ENCODE measurements at regions not wholly inside any gene's neighbourhood (a gene's known extent, or its start where the extent isn't known, plus 50 kb on each side); places are given as distances from the start of the nearest gene placed in this dataset.

DNA sequence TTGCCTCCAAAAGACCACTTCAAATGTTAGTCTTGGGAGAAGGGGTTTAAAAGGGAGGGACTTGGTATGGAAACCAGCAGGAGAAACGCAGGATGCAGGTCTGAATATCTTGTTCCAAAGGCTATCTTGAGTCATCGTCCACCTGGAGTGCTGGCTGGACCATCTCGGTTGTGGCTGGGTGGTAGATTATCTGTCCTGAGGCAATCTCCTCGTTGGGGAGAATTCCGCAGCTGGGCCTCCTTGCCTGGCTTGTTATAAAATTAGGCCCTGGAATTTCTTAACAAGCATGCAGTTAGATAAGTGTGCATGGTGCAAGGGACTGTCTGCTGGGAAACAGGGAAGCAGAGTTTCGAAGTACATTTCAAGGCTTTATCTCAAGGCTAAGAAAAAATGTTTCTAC lies 2045.7 kb upstream of the TENM3 start:
- H3K4me1 Mint-ChIP-seq: no peaks in the 10 kb centered on the region
- DNase-seq: no peak
- H3K27ac Mint-ChIP-seq: no peak overlapping the region
- H3K9me3 Mint-ChIP-seq: peaks cover 0 to 35% (median 4%) of the 10 kb centered on the region in 6 donors
- no peak overlapping the region for H3K4me3 Mint-ChIP-seq
- H3K36me3 Mint-ChIP-seq: no peaks in the 10 kb centered on the region
- H3K27me3 Mint-ChIP-seq (ENCODE audit: low read depth in 3 of 3): no peaks in the 10 kb centered on the region

DNA sequence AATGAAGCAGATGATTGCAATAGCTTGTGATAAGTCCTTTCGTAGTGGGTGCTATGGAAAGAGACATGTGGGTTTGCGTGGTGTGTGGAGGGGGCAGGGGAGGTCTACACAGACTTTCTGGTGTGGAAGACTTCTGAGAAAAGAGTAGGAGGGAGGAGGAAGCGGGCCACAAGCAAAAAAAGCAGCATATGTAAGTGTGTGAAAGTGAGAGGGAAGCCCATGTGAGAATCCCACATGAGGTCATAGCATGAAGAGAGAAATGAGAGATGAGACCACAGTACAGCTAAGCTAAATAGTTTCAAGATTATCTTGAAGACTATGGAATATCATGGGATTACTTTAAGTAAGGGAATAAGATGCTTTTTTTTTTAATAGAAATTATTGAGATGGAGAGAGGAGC lies 2039.9 kb upstream of the TENM3 start:
- peaks cover 0 to 6% (median 0%) of the 10 kb centered on the region in 3 donors for H3K36me3 Mint-ChIP-seq
- H3K27me3 Mint-ChIP-seq (ENCODE audit: low read depth in 3 of 3): peaks cover 0 to 3% (median 0%) of the 10 kb centered on the region in 3 donors
- H3K27ac Mint-ChIP-seq: no peak overlapping the region
- H3K4me3 Mint-ChIP-seq: peak overlapping the region in 3 of 5 donors; percentile 35 to 49 (median 41)
- H3K4me1 Mint-ChIP-seq: peaks cover 6 to 10% of the 10 kb centered on the region in 2 donors
- H3K9me3 Mint-ChIP-seq: peaks cover 0 to 18% (median 2%) of the 10 kb centered on the region in 6 donors
- DNase-seq: no peak

DNA sequence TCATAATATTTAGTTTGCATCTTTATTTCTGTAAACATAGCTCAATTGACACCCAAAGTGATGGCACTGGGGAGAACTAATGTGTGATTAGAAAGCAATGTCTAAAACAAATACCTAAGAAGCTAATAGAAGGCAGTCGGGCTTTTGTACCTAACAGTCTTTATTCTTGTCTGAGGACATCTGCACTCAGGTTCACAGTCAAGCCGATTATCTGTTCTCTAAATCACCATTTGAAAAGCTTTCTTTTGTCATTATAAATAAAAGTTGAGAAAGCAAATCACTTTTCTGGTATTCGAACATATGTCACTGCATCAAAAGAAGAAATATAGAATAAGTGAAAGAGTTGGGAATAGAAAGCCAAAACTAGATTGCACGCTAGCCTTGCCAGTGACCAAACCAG lies 2037.9 kb upstream of the TENM3 start:
- Mint-ChIP-seq H3K9me3 (peaks cover 0 to 18% (median 2%) of the 10 kb centered on the region in 6 donors), H3K27ac (no peak overlapping the region), H3K36me3 (peaks cover 0 to 6% (median 0%) of the 10 kb centered on the region in 3 donors), H3K4me1 (peaks cover 6 to 10% of the 10 kb centered on the region in 2 donors), H3K27me3 (ENCODE audit: low read depth in 3 of 3) (peaks cover 0 to 3% (median 0%) of the 10 kb centered on the region in 3 donors), H3K4me3 (no peak overlapping the region)
- no peak for DNase-seq

DNA sequence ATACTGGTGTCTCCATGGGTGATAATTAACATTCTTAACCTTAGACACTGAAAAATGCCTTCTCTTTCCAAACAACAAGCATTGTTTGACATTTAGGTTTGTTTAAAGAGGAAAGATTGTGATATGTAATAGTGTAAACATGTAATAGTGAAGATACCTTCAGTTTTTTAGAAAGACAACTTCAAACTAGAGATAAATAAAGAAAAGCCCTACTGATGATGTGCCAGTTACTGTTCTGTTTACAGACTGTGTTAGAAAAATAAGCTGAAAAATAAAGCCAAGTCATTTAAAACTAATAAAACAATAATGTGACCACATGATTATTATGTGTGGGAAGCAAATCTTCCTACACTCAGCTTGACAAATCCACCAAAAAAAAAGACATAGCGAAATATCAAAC lies 2035.3 kb upstream of the TENM3 start:
- peaks cover 0 to 6% (median 0%) of the 10 kb centered on the region in 3 donors for H3K36me3 Mint-ChIP-seq
- H3K27ac Mint-ChIP-seq: no peak overlapping the region
- no peak for DNase-seq
- H3K27me3 Mint-ChIP-seq (ENCODE audit: low read depth in 3 of 3): peaks cover 0 to 4% (median 0%) of the 10 kb centered on the region in 3 donors
- peaks cover 0 to 30% (median 3%) of the 10 kb centered on the region in 6 donors for H3K9me3 Mint-ChIP-seq
- H3K4me3 Mint-ChIP-seq: no peak overlapping the region
- H3K4me1 Mint-ChIP-seq: peaks cover 6 to 12% of the 10 kb centered on the region in 2 donors

DNA sequence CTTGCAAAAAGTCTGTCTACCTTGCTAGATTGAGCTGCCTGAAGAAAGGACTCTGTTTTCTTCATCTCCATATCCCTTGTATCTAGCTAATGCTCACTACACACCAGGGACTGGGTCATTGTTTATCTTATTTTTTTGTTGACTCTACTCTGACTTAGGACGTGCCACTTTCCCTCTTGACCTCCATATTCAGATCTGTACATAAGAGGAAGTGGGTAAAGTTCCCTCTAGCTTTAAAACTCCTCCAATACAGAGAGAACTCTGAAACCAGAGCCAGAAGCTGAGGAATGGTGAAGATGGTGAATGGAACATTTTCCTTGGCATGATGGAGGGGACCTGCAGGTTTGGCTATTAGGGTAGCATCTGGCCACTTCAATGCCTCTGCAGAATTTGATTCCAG lies 2026.1 kb upstream of the TENM3 start:
- peaks cover 0 to 2% (median 0%) of the 10 kb centered on the region in 3 donors for H3K27me3 Mint-ChIP-seq (ENCODE audit: low read depth in 3 of 3)
- DNase-seq: no peak
- no peak overlapping the region for H3K4me3 Mint-ChIP-seq
- peaks cover 5 to 53% (median 11%) of the 10 kb centered on the region in 6 donors for H3K9me3 Mint-ChIP-seq
- no peak overlapping the region for H3K27ac Mint-ChIP-seq
- peaks cover 0 to under 1% of the 10 kb centered on the region in 2 donors for H3K4me1 Mint-ChIP-seq
- peaks cover 0 to 4% (median 0%) of the 10 kb centered on the region in 3 donors for H3K36me3 Mint-ChIP-seq

DNA sequence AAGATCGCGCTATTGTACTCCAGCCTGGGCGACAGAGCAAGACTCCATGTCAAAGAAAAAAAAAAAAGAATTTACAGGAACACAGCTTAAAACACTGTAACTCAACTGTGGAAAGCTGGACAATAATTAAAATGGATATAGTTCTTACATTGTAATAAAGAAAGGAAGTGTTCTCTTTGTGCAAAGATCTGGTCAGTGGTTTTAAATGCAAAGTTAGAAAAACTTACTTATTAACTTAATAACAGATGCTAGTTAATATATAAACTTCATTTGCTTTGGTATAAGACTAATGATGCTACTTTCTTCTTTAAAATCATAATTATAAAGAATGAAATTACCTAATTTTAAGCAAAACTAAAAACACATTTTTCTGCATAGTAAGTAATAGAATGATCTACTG lies 2024.1 kb upstream of the TENM3 start:
- Mint-ChIP-seq H3K36me3 (peaks cover 0 to 7% (median 4%) of the 10 kb centered on the region in 3 donors), H3K4me3 (no peak overlapping the region), H3K27me3 (ENCODE audit: low read depth in 3 of 3) (no peaks in the 10 kb centered on the region), H3K9me3 (peaks cover 5 to 54% (median 15%) of the 10 kb centered on the region in 6 donors), H3K27ac (no peak overlapping the region), H3K4me1 (no peaks in the 10 kb centered on the region)
- DNase-seq: no peak

DNA sequence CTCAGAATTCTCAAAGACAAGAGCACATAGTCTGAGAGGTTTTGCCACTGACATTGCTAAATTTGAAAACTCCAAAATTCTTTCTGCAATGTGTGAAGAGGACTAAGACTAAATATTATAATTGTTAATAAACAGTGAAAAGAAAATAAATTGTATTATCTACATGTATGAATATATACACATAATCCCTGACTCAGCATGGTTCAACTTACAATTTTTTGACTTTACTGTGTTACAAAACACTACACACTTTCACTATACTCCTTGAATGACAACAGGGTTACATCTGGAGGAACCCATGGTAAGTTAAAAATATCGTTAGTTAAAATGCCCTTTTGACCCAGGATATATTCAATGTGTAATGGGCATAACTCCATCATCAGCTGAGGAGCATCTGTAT lies 2017.2 kb upstream of the TENM3 start:
- H3K4me1 Mint-ChIP-seq: no peaks in the 10 kb centered on the region
- H3K9me3 Mint-ChIP-seq: peaks cover 0 to 49% (median 12%) of the 10 kb centered on the region in 6 donors
- H3K27ac Mint-ChIP-seq: no peak overlapping the region
- H3K4me3 Mint-ChIP-seq: no peak overlapping the region
- peaks cover 0 to 7% (median 0%) of the 10 kb centered on the region in 3 donors for H3K36me3 Mint-ChIP-seq
- no peak for DNase-seq
- no peaks in the 10 kb centered on the region for H3K27me3 Mint-ChIP-seq (ENCODE audit: low read depth in 3 of 3)

DNA sequence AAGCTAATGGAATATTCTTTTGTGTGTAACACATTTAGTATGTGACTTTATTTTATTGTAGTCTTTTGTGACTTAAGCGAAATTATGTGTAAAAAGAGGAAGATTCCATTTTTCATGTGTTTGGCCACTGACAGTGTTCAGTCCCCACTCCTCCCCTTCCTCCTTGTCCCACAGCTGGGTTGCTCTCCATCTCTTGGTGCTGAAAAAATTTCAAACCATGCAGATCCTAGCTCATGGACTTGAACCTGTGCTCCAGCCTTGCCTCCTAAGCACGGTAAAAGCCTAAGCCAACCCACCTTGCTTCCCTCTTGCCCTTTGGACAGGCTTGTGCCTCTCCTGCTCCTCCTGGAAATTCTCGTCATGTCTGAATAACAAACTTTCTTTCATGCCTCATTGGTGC lies 2008.5 kb upstream of the TENM3 start:
- no peak for DNase-seq
- Mint-ChIP-seq H3K4me1 (peaks cover 0 to 4% of the 10 kb centered on the region in 2 donors), H3K27ac (no peak overlapping the region), H3K4me3 (no peak overlapping the region), H3K36me3 (no peaks in the 10 kb centered on the region), H3K27me3 (ENCODE audit: low read depth in 3 of 3) (peaks cover 0 to 5% (median 0%) of the 10 kb centered on the region in 3 donors), H3K9me3 (peaks cover 0 to 32% (median 11%) of the 10 kb centered on the region in 6 donors)

DNA sequence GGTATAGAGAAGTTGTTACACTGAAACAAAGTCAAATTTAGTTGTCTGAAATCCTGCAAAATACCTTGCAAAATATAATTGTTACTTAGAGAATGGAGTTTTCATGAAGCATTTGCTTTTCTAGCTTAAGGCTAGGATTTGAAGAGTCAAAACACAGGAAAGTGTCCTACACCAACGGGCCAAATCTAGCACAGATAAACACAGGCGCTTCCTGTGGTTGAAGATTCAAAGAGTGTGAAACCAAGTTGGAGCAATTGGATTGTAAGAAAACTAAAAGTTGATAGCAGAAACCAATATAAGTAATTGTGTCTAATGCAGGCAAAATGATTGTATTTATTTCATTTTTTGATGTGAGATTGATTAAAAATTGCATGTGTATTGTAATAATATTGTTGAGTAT lies 2002.5 kb upstream of the TENM3 start:
- Mint-ChIP-seq H3K27me3 (ENCODE audit: low read depth in 3 of 3) (peaks cover 0 to 3% (median 2%) of the 10 kb centered on the region in 3 donors), H3K4me1 (peaks cover 18 to 33% of the 10 kb centered on the region in 2 donors), H3K27ac (peak overlapping the region in 2 of 6 donors; percentile 25 to 44), H3K9me3 (peaks cover 0 to 37% (median 6%) of the 10 kb centered on the region in 6 donors), H3K36me3 (peaks cover 0 to 6% (median 1%) of the 10 kb centered on the region in 3 donors), H3K4me3 (peak overlapping the region in 4 of 5 donors; percentile 43 to 78 (median 57))
- DNase-seq: peak in 2 of 3 donors; percentile 3 to 10

DNA sequence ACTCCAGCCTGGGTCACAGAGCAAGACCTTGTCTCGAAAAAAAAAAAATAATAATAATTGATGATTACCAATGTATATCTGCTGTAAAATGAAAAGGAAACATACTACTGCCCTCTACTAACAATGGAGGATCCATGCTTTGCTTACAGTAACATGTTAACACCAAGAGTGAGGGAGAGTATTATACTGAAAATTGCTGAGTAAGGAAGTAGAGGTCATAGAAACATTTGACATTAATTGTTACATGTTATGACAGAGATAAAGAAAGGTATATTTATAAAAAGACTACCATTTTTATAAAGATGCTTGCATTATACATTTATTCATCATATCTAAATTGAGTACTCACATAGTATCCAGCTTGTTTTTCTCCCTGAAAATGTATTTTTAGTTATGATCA lies 1989.8 kb upstream of the TENM3 start:
- Mint-ChIP-seq H3K36me3 (no peaks in the 10 kb centered on the region), H3K9me3 (peaks cover 0 to 21% (median 4%) of the 10 kb centered on the region in 6 donors), H3K27me3 (ENCODE audit: low read depth in 3 of 3) (no peaks in the 10 kb centered on the region), H3K4me1 (no peaks in the 10 kb centered on the region), H3K4me3 (no peak overlapping the region), H3K27ac (no peak overlapping the region)
- no peak for DNase-seq

DNA sequence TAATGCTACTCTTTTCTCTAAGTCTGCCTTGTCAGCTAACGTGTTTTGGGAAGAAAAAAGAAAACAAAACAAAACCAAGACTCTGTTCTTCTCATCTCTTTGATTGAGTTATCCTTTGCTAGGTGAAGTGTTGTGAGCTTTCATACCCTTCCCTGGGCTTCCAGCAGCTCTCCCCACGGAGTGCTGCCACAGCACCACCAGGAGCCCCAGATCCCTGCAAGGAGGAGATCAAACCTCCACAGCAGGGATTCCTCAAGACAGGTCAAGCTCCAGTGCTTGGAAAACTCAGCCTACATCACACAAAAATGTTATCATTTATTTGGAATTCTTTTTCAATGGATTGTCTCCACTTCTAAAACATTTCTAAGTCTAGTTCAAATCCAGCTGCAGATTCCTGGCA lies 1981.9 kb upstream of the TENM3 start:
- H3K4me3 Mint-ChIP-seq: no peak overlapping the region
- no peak overlapping the region for H3K27ac Mint-ChIP-seq
- H3K27me3 Mint-ChIP-seq (ENCODE audit: low read depth in 3 of 3): peaks cover 0 to 3% (median 0%) of the 10 kb centered on the region in 3 donors
- H3K9me3 Mint-ChIP-seq: peaks cover 0 to 39% (median 11%) of the 10 kb centered on the region in 6 donors
- no peaks in the 10 kb centered on the region for H3K36me3 Mint-ChIP-seq
- H3K4me1 Mint-ChIP-seq: no peaks in the 10 kb centered on the region
- DNase-seq: no peak

DNA sequence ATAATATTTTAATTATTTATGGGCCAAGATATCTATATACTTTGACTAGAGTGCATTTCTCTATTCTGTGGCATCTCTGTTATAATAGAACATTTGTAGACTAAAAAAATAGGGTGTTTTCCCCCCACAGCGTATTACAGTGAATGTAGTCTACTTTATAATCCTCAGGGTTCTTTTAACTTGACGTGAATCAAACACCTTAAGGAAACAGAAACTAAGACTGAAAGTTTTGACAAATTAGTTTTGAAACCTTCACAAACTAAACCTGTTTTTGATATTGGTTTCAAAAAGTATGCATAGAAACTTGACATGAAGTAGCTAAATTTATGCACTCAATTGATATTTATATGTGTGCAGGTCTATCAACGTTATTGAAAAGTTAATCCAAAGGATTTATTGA lies 1963.1 kb upstream of the TENM3 start:
- H3K4me1 Mint-ChIP-seq: no peaks in the 10 kb centered on the region
- H3K4me3 Mint-ChIP-seq: no peak overlapping the region
- H3K27me3 Mint-ChIP-seq (ENCODE audit: low read depth in 3 of 3): peaks cover 0 to 6% (median 0%) of the 10 kb centered on the region in 3 donors
- peaks cover 0 to 37% (median 10%) of the 10 kb centered on the region in 6 donors for H3K9me3 Mint-ChIP-seq
- no peak for DNase-seq
- H3K27ac Mint-ChIP-seq: no peak overlapping the region
- no peaks in the 10 kb centered on the region for H3K36me3 Mint-ChIP-seq

DNA sequence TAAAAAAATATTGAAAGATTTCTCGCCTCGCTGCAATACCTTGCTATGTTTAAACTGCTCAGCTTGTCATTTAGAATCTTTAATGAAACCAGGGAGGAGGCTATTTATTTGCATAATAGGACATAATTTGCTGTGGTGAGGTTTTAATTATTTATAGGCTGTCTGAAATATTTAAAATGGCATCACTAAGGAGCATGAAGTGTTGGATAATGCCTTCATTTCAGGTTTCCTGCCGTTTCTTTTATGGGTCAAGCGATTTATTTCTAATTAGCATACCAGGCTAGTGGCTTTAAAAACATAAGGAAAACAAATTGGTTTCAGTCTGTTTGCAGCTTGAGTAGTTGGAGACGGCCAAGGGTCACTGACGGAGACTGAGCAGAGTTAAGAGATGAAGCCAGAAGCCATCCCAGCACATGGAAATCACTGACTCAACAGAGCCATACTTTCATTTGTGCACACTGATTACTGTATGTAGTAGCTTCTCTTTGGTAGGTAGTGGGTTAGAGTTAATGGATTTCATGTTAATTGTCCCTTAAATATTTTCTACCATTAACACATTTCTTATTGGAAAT lies 1962.4 kb upstream of the TENM3 start:
- Mint-ChIP-seq H3K9me3 (peaks cover 0 to 41% (median 8%) of the 10 kb centered on the region in 6 donors), H3K27me3 (ENCODE audit: low read depth in 3 of 3) (peaks cover 0 to 6% (median 0%) of the 10 kb centered on the region in 3 donors), H3K27ac (no peak overlapping the region), H3K4me3 (no peak overlapping the region), H3K36me3 (no peaks in the 10 kb centered on the region), H3K4me1 (peaks cover 0 to under 1% of the 10 kb centered on the region in 2 donors)
- no peak for DNase-seq

DNA sequence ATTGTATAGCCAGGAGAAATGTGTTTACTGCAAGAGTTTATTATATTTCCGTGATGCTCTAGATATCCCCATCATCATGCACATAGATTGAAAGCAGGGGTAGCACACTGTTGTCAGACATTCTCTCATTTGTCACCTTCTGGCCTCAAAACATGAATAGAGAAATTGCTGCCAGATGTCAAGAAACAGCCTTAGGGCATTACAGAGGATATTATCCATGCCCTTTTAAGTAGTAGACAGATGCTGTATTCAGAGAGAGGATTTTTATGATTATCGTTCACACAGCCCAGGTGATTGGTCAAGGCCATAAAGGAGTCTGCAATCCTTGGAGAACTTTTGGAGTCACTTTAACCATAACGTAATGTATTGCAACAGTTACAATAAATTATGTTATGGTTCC lies 1961.5 kb upstream of the TENM3 start:
- no peak overlapping the region for H3K27ac Mint-ChIP-seq

More for the DNA sequence above, 1961.5 kb upstream of the TENM3 start:
- DNase-seq: no peak
- H3K4me1 Mint-ChIP-seq: peaks cover 0 to 7% of the 10 kb centered on the region in 2 donors
- H3K36me3 Mint-ChIP-seq: no peaks in the 10 kb centered on the region
- H3K9me3 Mint-ChIP-seq: peaks cover 0 to 43% (median 7%) of the 10 kb centered on the region in 6 donors
- H3K27me3 Mint-ChIP-seq (ENCODE audit: low read depth in 3 of 3): peaks cover 0 to 6% (median 0%) of the 10 kb centered on the region in 3 donors
- no peak overlapping the region for H3K4me3 Mint-ChIP-seq

Data from immature natural killer cell (primary cell).